Mesendoderm (in vitro differentiated cells): ENCODE measurements at regions not wholly inside any gene's neighbourhood (a gene's known extent, or its start where the extent isn't known, plus 50 kb on each side); places are given as distances from the start of the nearest gene placed in this dataset.

Experiments
- DNase-seq: peaks from one replicate; pipeline ENCODE4 v3.0.0; 2013
- H2AK5ac ChIP-seq: 2 replicates; pipeline ENCODE4 v1.6.1; 2013; ENCODE audit warnings: low read length, inconsistent platforms
- H2BK120ac ChIP-seq: 2 replicates; pipeline ENCODE4 v1.6.1; 2013; ENCODE audit warnings: low read depth, mild to moderate bottlenecking, low read length, moderate library complexity, mixed read lengths
- H2BK15ac ChIP-seq: replicated peaks from 2 replicates; pipeline ENCODE4 v1.6.1; 2013; ENCODE audit warnings: low read depth, mild to moderate bottlenecking, moderate library complexity
- H2BK5ac ChIP-seq: 2 replicates; pipeline ENCODE4 v1.6.1; 2013; ENCODE audit warnings: low read length, inconsistent platforms
- H3K18ac ChIP-seq: 2 replicates; pipeline ENCODE4 v1.6.1; 2013; ENCODE audit warnings: mild to moderate bottlenecking, low read length, mixed read lengths
- H3K23ac ChIP-seq: one replicate; pipeline ENCODE4 v1.6.1; 2013; ENCODE audit warnings: low read length
- H3K27ac ChIP-seq: 2 replicates; pipeline ENCODE4 v1.5.1; 2013; ENCODE audit warnings: low read depth, mild to moderate bottlenecking, inconsistent platforms, low read length, moderate library complexity
- H3K27me3 ChIP-seq: 2 replicates; pipeline ENCODE4 v1.6.1; 2013; ENCODE audit warnings: low read length, control low read depth, mild to moderate bottlenecking, inconsistent platforms; ENCODE audit not compliant: insufficient read depth, poor library complexity
- H3K36me3 ChIP-seq: 2 replicates; pipeline ENCODE4 v1.6.1; 2013; ENCODE audit warnings: low read length, inconsistent platforms; ENCODE audit not compliant: control insufficient read depth, insufficient read depth
- H3K4ac ChIP-seq: one replicate; pipeline ENCODE4 v1.6.1; 2013; ENCODE audit warnings: low read depth, mild to moderate bottlenecking, low read length, moderate library complexity
- H3K4me1 ChIP-seq: 2 replicates; pipeline ENCODE4 v1.6.1; 2013; ENCODE audit warnings: low read depth, low read length, inconsistent platforms; ENCODE audit not compliant: control insufficient read depth
- H3K4me2 ChIP-seq: 2 replicates; pipeline ENCODE4 v1.6.1; 2013; ENCODE audit warnings: low read length
- H3K4me3 ChIP-seq: 2 replicates; pipeline ENCODE4 v1.5.1; 2013; ENCODE audit warnings: mild to moderate bottlenecking, low read length
- H3K56ac ChIP-seq: one replicate; pipeline ENCODE4 v1.6.1; 2013; ENCODE audit warnings: low read length
- H3K79me1 ChIP-seq: 2 replicates; pipeline ENCODE4 v1.6.1; 2013; ENCODE audit warnings: low read length, inconsistent platforms
- H3K79me2 ChIP-seq: 2 replicates; pipeline ENCODE4 v1.6.1; 2013; ENCODE audit warnings: mild to moderate bottlenecking, low read length; ENCODE audit not compliant: control insufficient read depth, insufficient read depth
- H3K9ac ChIP-seq: 2 replicates; pipeline ENCODE4 v1.6.1; 2013; ENCODE audit warnings: low read length, inconsistent platforms
- H4K5ac ChIP-seq: one replicate; pipeline ENCODE4 v1.6.1; 2013; ENCODE audit warnings: low read length
- H4K8ac ChIP-seq: one replicate; pipeline ENCODE4 v1.6.1; 2013; ENCODE audit warnings: low read depth, mild to moderate bottlenecking, control low read depth, low read length, moderate library complexity
- WGBS: extraction: QIAGEN DNeasy Blood & Tissue Kit; methylation state at CpG from one replicate; pipeline ENCODE4 v1.1.7; 2013; ENCODE audit warnings: low lambda C conversion rate, missing lambda C conversion rate; ENCODE audit not compliant: insufficient coverage; ENCODE audit errors: extremely low coverage; 5-methylcytosine and 5-hydroxymethylcytosine counted together

DNA sequence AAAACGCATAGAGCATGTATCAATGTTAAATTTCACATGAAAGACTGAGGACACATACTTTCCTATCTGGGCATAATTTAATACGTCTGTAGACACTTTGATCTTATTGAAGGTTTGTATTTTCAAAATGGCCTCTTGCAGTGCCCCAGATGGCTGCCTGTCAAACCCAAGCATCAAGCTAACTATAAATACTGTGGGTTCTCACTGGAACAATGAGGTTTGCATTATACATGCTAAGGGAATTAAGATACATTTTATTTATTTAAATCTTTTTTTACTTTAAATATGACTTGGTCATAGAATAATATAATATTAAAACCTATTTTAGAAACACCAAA lies 702.9 kb upstream of the GRAMD2B start:
- Histone ChIP-seq H3K79me2 (no peaks in the 10 kb centered on the region), H4K5ac (no peak overlapping the region), H2BK15ac (no peak overlapping the region), H3K4ac (no peak overlapping the region), H3K27ac (no peak overlapping the region), H2AK5ac (no peak overlapping the region), H3K4me1 (no peaks in the 10 kb centered on the region), H3K36me3 (no peaks in the 10 kb centered on the region), H3K4me2 (no peak overlapping the region), H2BK5ac (no peak overlapping the region), H3K79me1 (no peaks in the 10 kb centered on the region), H3K27me3 (no peaks in the 10 kb centered on the region), H4K8ac (no peak overlapping the region), H3K23ac (no peak overlapping the region), H3K9ac (no peak overlapping the region), H3K56ac (no peak overlapping the region), H3K4me3 (no peak overlapping the region), H3K18ac (no peak overlapping the region), H2BK120ac (no peak overlapping the region)
- no CpG with 5 or more reads among the region's 2 CpGs for WGBS
- no peak for DNase-seq

DNA sequence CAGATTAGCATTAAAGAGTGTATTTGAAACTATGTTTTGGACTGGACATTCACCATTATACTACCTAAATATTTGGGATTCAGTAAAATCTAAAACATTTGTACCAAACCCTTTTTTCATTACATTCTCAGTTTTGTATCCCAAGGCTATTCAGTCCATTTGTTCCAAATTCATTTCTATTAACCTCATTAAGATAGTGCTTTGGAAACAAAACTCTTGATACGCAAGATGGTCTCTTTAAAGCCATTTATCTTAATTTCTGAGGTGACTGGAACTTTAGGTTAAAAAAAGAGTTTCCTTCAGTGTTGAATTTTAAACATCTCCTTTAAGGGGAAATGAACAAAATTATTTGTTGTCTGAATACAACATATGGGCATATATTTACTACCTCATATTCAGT lies 702.5 kb upstream of the GRAMD2B start:
- no peak overlapping the region for H2AK5ac ChIP-seq
- H3K79me2 ChIP-seq: no peaks in the 10 kb centered on the region
- DNase-seq: no peak
- H3K36me3 ChIP-seq: no peaks in the 10 kb centered on the region
- H3K9ac ChIP-seq: no peak overlapping the region
- no peak overlapping the region for H3K23ac ChIP-seq
- H4K5ac ChIP-seq: no peak overlapping the region
- no peaks in the 10 kb centered on the region for H3K27me3 ChIP-seq
- H3K4me2 ChIP-seq: no peak overlapping the region
- H4K8ac ChIP-seq: no peak overlapping the region
- H2BK120ac ChIP-seq: no peak overlapping the region
- H3K4me3 ChIP-seq: no peak overlapping the region
- no peaks in the 10 kb centered on the region for H3K4me1 ChIP-seq
- no peak overlapping the region for H2BK5ac ChIP-seq
- H3K18ac ChIP-seq: no peak overlapping the region
- no CpG with 5 or more reads among the region's 1 CpG for WGBS
- no peaks in the 10 kb centered on the region for H3K79me1 ChIP-seq
- no peak overlapping the region for H2BK15ac ChIP-seq
- no peak overlapping the region for H3K27ac ChIP-seq
- no peak overlapping the region for H3K4ac ChIP-seq
- H3K56ac ChIP-seq: no peak overlapping the region

GRCh38 chr5:125722550-125722949 lies 700.7 kb upstream of the GRAMD2B start:
- Histone ChIP-seq H3K56ac (no peak overlapping the region), H2AK5ac (no peak overlapping the region), H4K5ac (no peak overlapping the region), H3K4me2 (no peak overlapping the region), H2BK120ac (no peak overlapping the region), H3K36me3 (no peaks in the 10 kb centered on the region), H3K23ac (no peak overlapping the region), H3K27ac (no peak overlapping the region), H2BK5ac (no peak overlapping the region), H3K79me1 (no peaks in the 10 kb centered on the region), H2BK15ac (no peak overlapping the region), H3K79me2 (no peaks in the 10 kb centered on the region), H3K27me3 (no peaks in the 10 kb centered on the region), H3K4me1 (no peaks in the 10 kb centered on the region), H3K9ac (no peak overlapping the region), H3K4ac (no peak overlapping the region), H4K8ac (no peak overlapping the region), H3K4me3 (no peak overlapping the region), H3K18ac (no peak overlapping the region)
- no peak for DNase-seq
- WGBS: no CpG with 5 or more reads among the region's 1 CpG

DNA sequence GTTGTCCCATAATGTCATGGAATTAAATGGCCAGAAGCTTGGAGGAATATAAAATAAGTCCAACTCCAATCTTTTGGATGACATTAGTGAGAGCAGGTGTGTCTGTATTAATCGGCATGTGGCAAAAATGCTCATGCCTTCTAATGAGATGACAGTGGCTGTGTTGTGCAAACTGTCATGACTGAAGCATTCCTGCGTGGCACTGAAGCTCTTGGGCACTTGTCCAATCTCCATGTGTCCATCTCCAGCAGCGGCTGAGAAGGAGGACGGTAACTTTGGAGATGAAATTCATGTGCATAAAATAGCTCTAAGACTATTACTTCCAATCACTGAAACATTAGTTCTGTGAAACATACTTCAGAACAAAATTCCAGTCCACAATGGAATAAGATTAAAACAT lies 697.5 kb upstream of the GRAMD2B start:
- H2AK5ac ChIP-seq: no peak overlapping the region
- no peak overlapping the region for H3K4me3 ChIP-seq
- H2BK15ac ChIP-seq: no peak overlapping the region
- H3K27ac ChIP-seq: no peak overlapping the region
- no peak overlapping the region for H2BK120ac ChIP-seq
- H3K18ac ChIP-seq: no peak overlapping the region
- H3K56ac ChIP-seq: no peak overlapping the region
- no peak overlapping the region for H3K4me2 ChIP-seq
- H2BK5ac ChIP-seq: no peak overlapping the region
- H4K8ac ChIP-seq: no peak overlapping the region
- no CpG with 5 or more reads among the region's 4 CpGs for WGBS
- no peak for DNase-seq
- no peak overlapping the region for H3K9ac ChIP-seq
- no peak overlapping the region for H3K23ac ChIP-seq
- no peaks in the 10 kb centered on the region for H3K79me2 ChIP-seq
- no peaks in the 10 kb centered on the region for H3K27me3 ChIP-seq
- no peaks in the 10 kb centered on the region for H3K4me1 ChIP-seq
- no peak overlapping the region for H3K4ac ChIP-seq
- H3K79me1 ChIP-seq: no peaks in the 10 kb centered on the region
- no peaks in the 10 kb centered on the region for H3K36me3 ChIP-seq
- H4K5ac ChIP-seq: no peak overlapping the region

GRCh38 chr5:125743939-125744338 lies 679.3 kb upstream of the GRAMD2B start:
- Histone ChIP-seq H3K79me2 (no peaks in the 10 kb centered on the region), H2AK5ac (no peak overlapping the region), H3K4ac (no peak overlapping the region), H3K4me3 (no peak overlapping the region), H3K4me2 (no peak overlapping the region), H3K27ac (no peak overlapping the region), H3K36me3 (no peaks in the 10 kb centered on the region), H3K9ac (no peak overlapping the region), H4K8ac (no peak overlapping the region), H2BK15ac (no peak overlapping the region), H3K79me1 (no peaks in the 10 kb centered on the region), H4K5ac (no peak overlapping the region), H3K18ac (no peak overlapping the region), H2BK5ac (no peak overlapping the region), H3K23ac (no peak overlapping the region), H3K4me1 (no peaks in the 10 kb centered on the region), H3K56ac (no peak overlapping the region), H3K27me3 (no peaks in the 10 kb centered on the region), H2BK120ac (no peak overlapping the region)
- DNase-seq: no peak
- WGBS: no CpG with 5 or more reads among the region's 3 CpGs

GRCh38 chr5:125746917-125747316 lies 676.3 kb upstream of the GRAMD2B start:
- Histone ChIP-seq H3K79me1 (no peaks in the 10 kb centered on the region), H3K9ac (no peak overlapping the region), H2BK5ac (no peak overlapping the region), H3K4me2 (no peak overlapping the region), H3K4ac (no peak overlapping the region), H3K18ac (no peak overlapping the region), H3K36me3 (no peaks in the 10 kb centered on the region), H3K23ac (no peak overlapping the region), H2AK5ac (no peak overlapping the region), H2BK15ac (no peak overlapping the region), H3K79me2 (no peaks in the 10 kb centered on the region), H3K27ac (no peak overlapping the region), H3K56ac (no peak overlapping the region), H3K4me3 (no peak overlapping the region), H4K5ac (no peak overlapping the region), H3K4me1 (no peaks in the 10 kb centered on the region), H3K27me3 (no peaks in the 10 kb centered on the region), H2BK120ac (no peak overlapping the region), H4K8ac (no peak overlapping the region)
- DNase-seq: no peak
- no CpG with 5 or more reads among the region's 1 CpG for WGBS
